Renal cortical epithelial cell (primary cell): ENCODE measurements at regions not wholly inside any gene's neighbourhood (a gene's known extent, or its start where the extent isn't known, plus 50 kb on each side); places are given as distances from the start of the nearest gene placed in this dataset.
"Not testable (repeated sequence)": the region's sequence is repeated elsewhere in the genome, so short reads cannot be mapped to it uniquely, and the experiment has no call there.

Experiments
- DNase-seq: peaks from one replicate; pipeline ENCODE4 v3.0.0-alpha.2; 2011; ENCODE audit warnings: low read depth

DNA sequence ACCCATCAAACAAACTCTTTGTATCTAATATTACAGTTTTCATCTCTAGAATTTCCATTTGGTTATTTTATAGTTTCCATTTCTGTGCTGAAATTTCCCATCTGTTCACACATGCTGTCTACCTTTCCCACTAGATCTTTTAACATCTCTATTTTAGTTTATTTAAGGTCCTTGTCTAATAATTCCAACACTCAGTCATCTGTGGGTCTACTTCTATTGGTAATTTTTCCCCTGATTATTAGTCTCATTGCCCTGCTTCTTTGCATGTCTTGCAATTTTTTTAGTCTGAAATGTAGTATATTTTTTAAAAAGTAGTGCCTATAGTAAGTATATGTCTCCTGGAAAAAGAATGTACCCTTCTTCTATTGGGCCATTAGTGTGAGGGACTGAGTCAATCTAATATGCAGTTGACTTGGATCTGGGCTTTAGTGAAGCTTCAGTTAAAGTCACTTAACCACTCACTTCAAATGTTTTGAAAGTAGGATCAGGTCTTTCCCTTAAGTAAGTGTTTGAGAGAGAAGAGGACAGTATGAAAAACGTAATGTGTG is 370.8 kb downstream of the SEC14L1 start:
- no peak for DNase-seq

DNA sequence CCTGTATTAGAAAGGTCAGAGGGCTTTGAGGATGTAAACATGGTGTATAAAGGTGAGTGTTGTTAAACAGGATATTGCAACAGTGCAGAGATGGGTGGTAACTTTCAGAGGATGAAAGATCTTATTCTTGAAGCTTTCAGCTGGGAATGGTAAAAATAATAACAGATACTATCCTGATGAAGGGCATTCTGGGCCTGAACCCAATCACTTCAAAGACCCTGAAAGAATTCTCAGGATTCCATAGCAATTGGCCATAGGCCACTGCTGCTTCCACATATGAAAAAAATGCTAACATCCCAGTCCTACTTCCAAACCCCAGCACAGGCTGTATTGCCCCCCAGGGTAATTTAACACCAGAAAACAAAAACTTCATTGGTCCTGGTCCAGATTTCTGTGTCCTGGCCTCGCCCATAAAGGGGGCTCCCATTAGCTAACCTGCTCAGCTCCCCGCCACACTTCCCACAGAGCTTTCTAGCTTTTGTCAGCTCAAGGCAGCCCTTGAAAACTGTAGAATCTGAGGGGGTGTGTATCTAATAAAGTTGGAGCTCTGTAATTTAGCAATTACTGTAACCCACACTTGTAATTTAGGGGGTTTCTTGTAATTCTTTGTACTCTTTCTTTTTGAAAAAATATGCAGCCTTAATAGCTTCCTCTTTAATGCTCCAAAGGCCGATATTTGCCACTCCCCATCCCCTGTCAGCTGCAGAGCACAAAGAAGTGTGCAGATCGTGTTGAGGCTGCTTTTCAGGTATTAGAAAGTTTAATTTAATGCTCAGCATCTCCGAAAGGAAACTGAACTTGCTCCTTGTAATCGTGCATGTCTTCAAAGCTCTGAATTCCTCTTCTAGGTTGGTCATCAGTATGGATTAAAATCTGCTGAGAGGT is 371.5 kb downstream of the SEC14L1 start:
- DNase-seq, result no peak

- DNase-seq, result no peak
Measured at GRCh38 chr17:77513045-77513444, 372.3 kb downstream of the SEC14L1 start.

GRCh38 chr17:77515227-77515626 is 374.5 kb downstream of the SEC14L1 start:
- DNase-seq, result no peak

GRCh38 chr17:77516902-77517301 is 376.1 kb downstream of the SEC14L1 start:
- peak; percentile 26 for DNase-seq

DNA sequence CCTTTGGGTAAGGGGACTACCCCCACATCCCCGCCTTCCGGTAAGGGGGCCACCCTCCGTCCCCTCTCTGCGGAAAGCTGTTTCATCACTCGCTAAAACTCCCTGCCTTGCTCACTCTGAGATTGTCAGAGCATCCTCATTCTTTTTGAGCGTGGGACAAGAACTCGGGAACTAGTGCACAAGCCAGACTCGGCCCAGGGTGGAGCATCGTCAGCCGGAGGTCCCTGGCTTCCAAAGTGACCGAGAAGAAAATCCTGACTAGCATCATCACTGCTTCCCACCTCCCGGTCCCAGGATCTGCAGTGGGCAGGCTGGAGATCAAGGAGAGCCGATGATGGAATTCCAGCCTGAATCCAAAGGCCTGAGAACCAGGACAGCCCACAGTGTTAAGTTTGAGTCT is 380.3 kb downstream of the SEC14L1 start:
- DNase-seq, result no peak

GRCh38 chr17:77523540-77523939 is 382.8 kb downstream of the SEC14L1 start:
- no peak for DNase-seq

DNA sequence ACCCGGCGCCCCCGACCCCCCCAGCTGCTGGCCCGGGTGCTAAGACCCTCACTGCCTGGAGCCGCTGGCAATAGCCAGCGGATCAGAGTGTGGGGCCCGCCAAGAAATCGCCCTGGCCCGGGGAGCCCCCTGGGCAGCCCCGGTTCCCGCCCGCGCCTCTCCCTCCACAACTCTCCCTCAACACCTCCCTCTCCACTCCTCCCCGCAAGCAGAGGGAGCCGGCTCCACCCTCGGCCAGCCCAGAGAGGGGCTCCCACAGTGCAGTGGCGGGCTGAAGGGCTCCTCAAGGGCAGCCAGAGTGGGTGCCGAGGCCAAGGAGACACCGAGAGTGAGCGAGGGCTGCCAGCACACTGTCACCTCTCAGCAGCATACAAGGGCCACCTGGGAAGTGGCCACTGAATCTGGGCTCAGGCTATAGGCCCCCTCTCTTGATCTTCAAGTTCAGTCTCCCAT is 385.5 kb downstream of the SEC14L1 start:
- no peak for DNase-seq

- no peak for DNase-seq
Measured at GRCh38 chr17:77526728-77527350, 386.1 kb downstream of the SEC14L1 start.

DNA sequence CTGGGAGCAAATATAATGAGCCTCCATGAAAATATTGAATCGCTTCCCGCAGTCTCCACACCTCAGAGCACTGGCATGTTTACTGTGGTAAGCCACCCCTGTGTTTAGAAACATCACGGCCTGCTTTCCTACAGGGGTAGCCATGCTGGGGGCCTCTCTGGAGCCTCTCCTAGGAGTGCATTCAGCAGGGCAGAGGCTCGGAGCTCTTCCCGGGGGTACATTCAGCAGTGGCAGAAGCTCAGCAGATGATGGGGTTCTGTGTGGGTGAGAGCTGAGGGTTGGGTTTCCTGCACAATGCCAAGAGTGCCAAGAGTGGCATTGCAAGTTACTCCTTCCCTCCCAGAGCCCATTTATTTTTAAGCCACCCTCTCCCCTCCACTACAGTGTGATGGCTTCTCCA is 386.6 kb downstream of the SEC14L1 start:
- no peak for DNase-seq

DNA sequence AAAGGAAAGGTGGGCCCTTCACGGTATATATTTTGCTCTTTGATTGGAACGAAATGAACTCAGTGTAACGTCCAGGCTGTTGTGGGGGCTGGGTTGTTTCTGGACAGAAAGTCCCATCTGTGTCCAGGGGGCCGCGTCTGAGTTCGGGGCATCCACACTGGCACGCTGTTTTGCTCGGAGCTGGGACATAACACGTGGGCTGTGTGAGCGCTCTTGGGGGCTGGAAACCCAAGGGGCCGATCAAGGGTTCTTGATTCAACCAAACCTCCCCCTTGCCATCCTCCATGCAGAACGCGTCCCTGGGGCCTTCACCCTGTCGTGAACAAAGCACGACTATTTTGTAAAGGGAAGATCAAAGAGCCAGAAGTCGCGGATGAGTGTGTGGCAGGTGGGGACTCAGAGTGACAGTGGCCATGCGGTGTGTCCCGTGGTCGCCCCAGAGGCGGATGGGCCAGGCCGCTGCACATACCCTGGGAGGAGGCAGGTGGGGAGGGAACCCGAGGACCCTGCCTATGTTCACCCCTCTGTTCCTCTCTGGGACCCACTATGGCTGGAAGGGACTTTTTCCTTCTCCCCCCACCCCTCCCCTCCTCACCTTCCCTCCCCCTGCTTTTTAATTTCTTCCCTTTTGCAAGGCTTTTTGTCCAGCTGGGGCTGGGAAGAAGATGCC is 387.2 kb downstream of the SEC14L1 start:
- DNase-seq, result no peak

DNA sequence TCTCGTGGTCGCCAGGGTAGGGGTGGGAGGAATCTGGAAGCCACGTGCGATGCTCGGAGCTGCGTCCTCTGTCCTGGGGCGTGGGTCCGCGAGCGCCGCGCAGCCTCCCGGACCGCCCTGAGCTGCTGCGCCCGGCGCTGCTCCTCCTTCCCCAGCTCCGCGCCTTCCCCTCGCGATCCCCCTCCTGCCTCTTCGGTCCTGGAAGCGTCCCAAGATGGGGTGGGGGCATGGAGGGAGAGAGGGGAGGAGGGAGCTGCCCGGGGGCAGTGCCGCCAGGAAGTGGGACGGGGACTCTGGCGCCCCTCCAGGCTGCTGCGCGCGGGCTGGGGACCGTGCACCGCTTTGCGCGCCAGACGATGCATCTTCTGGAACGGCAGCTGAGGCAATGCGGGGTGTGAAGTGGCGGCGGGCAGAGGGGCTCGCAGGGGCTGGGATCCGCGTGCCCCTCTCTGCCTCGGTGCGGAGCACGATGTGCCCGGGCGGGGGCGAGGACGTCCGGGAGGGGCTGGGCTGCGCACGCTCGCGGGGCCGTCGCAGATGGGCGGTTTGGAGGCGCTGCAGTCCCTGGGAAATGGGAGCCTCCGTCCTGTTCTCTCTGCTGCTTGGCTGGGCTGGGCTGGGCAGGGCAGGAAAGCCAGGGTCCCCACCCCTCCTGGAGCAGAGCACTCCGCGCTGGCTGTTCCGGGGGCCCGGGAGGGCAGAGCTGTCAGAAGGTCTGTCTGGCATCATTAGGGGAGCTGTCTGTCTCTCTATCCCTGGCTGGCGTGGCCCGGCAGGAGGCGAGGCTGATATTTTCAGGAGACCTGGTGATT is 388.0 kb downstream of the SEC14L1 start:
- no peak for DNase-seq

- DNase-seq, result no peak
Measured at GRCh38 chr17:77529328-77529650, 388.5 kb downstream of the SEC14L1 start.

DNA sequence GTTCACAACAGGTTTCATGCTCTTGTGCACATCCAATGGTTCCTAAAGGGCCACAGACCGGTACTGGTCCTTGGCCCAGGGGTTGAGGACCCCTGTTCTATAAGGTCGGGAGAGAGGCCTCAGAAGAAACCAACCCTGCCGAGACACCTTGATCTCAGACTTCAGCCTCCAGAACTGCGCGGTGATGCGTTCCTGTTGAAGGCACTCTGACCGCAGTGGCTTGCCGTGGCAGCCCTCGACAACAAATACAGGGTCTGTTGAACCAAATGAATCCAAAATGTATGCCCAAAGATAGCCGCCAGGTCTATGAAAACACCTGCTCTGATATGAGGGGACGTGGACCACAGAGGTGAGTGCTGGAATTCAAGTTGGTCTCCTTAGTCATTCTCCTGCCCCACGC is 389.8 kb downstream of the SEC14L1 start:
- DNase-seq, result no peak

- DNase-seq, result no peak
Measured at GRCh38 chr17:77531002-77531401, 390.2 kb downstream of the SEC14L1 start.

DNA sequence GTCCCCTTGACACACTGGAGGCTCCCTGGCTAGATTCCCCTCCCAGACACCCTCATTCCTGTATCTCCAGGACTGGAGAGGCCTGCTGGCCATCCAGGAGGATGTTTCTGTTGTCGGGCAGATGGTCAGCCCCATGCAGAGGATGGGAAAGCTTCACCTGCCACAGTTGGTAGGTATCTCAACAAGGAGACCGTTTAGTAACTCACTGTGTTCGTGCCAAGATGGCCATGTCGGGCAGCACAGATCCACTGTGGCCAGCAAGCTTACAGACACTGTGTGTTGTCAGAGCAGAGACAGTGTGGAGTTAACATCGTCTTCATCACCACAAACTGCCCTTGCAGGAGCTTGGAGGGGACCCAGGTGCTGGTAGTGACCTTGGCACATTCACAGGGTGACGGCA is 390.9 kb downstream of the SEC14L1 start:
- no peak for DNase-seq

DNA sequence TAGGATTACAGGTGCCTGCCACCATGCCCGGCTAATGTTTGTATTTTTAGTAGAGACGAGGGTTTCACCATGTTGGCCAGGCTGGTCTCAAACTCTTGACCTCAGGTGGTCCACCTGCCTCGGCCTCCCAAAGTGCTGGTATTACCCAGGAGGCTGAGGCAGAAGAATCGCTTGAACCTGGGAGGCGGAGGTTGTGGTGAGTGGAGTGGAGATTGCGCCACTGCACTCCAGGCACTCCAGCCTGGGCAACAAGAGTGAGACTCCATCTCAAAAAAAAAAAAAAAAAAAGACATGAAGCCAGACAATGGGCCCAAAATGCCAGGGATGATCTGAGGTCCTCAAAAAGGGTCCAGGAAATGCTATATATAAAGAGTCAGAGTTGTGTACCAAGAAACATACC is 392.9 kb downstream of the SEC14L1 start:
- not testable (repeated sequence) for DNase-seq

GRCh38 chr17:77534137-77534536 is 393.4 kb downstream of the SEC14L1 start:
- no peak for DNase-seq

- no peak for DNase-seq
Measured at GRCh38 chr17:77535435-77535834, 394.7 kb downstream of the SEC14L1 start.

GRCh38 chr17:77535892-77536291 is 395.1 kb downstream of the SEC14L1 start:
- no peak for DNase-seq

- DNase-seq, result no peak
Measured at GRCh38 chr17:77537566-77537965, 396.8 kb downstream of the SEC14L1 start.

DNA sequence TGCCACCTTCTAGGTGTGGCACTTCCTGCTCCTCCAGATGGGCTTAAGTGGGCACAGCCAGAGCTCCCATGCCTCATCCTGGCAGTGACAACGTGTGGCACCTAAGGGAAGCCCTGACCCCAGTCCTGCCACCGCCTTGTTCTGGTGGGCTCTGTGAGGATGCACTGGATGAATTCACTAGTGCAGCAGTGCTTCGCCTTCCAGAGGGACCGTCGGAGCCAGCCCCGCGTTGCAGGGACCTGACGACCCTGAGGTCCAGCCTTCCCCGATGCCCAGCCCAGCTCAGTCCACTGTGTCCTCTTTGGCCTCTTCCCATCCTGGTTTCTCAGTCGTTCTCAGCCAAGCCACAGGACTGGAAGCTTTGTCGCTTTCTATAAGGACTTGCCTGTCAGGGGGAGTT is 399.8 kb downstream of the SEC14L1 start:
- DNase-seq, result no peak
